Body of pancreas (tissue), 4 donors: ENCODE measurements at regions not wholly inside any gene's neighbourhood (a gene's known extent, or its start where the extent isn't known, plus 50 kb on each side); places are given as distances from the start of the nearest gene placed in this dataset.

Source experiments
- ATAC-seq: fragments of 150-250 bp; one replicate; pipeline ENCODE4 v1.9.1; 2016
- DNase-seq, 4 donors: peaks; one replicate each; pipeline ENCODE4 v3.0.0-alpha.2; 2019
- H3K27ac ChIP-seq, 4 donors: fragments of 200-600 bp; sonication (generic); 1 replicate in 3 of 4; 2 replicates in 1 of 4; pipeline versions ENCODE4 v1.5.1 to v1.6.1; 2016 to 2019; ENCODE audit warnings: mild to moderate bottlenecking in 1 of 4, mixed read lengths in 1 of 4, moderate library complexity in 1 of 4
- H3K27me3 ChIP-seq, 2 donors: fragments of 200-600 bp; sonication (generic); one replicate each; pipeline ENCODE4 v1.6.0; 2016; ENCODE audit warnings: mild to moderate bottlenecking in 1 of 2
- H3K36me3 ChIP-seq, 2 donors: fragments of 200-600 bp; sonication (generic); replicated peaks in 1 of 2; 2 replicates each; pipeline ENCODE4 v1.5.1; 2016; ENCODE audit warnings: low read depth in 2 of 2; ENCODE audit not compliant: insufficient read depth in 1 of 2
- H3K4me1 ChIP-seq: fragments of 200-600 bp; sonication (generic); one replicate; pipeline ENCODE4 v1.6.0; 2016
- H3K4me3 ChIP-seq, 2 donors: fragments of 200-600 bp; sonication (generic); 1 replicate in 1 of 2; 2 replicates in 1 of 2; pipeline ENCODE4 v1.5.1; 2016 to 2019
- H3K9me3 ChIP-seq, 3 donors: fragments of 200-600 bp; sonication (generic); 1 replicate in 2 of 3; 2 replicates in 1 of 3; pipeline ENCODE4 v1.5.1; 2016
- CTCF ChIP-seq, 7 experiments: fragments of 450-650 bp in 4 of 7; fragments of 200-600 bp in 3 of 7; sonication (generic) in 3 of 7; IDR thresholded peaks; one replicate each; pipeline ENCODE4 v1.5.1; 2016 to 2019; ENCODE audit warnings: antibody characterized with exemption in 7 of 7
- POLR2A ChIP-seq, 3 donors: fragments of 450-650 bp; IDR thresholded peaks; one replicate each; pipeline ENCODE4 v1.6.1; 2016; ENCODE audit warnings: antibody characterized with exemption in 3 of 3, mild to moderate bottlenecking in 2 of 3
- WGBS, 2 donors: methylation state at CpG; one replicate each; pipeline ENCODE4 v1.1.5; 2017; 5-methylcytosine and 5-hydroxymethylcytosine counted together
- intact Hi-C: fragments of 100-400 bp; cut with DNase I; formaldehyde crosslinking; loops from one replicate; pipeline ENCODE4 v1.15.1; 2023

GRCh38 chr1:80410233-80410632 is 1390.5 kb upstream of the ADGRL2 start:
- H3K27me3 ChIP-seq = no peaks in the 10 kb centered on the region
- H3K36me3 ChIP-seq = no peaks in the 10 kb centered on the region
- H3K4me3 ChIP-seq = no peak overlapping the region
- ATAC-seq (no peak), DNase-seq (no peak)
- H3K27ac ChIP-seq = no peak overlapping the region
- 61 to 64% methylated on average over 4 of the region's 4 CpGs for WGBS, 2 donors
- no peaks in the 10 kb centered on the region for H3K9me3 ChIP-seq
- TF ChIP-seq CTCF (IDR thresholded peaks at IDR 0.05) = no peak
- no peak for TF ChIP-seq POLR2A (IDR thresholded peaks at IDR 0.05)
- H3K4me1 ChIP-seq = no peaks in the 10 kb centered on the region
- intact Hi-C loops = no loop called here

GRCh38 chr1:80403471-80403893 is 1397.0 kb upstream of the ADGRL4 start:
- intact Hi-C loops = no loop called here
- no peaks in the 10 kb centered on the region for H3K36me3 ChIP-seq
- no peaks in the 10 kb centered on the region for H3K27me3 ChIP-seq
- no peaks in the 10 kb centered on the region for H3K4me1 ChIP-seq
- TF ChIP-seq CTCF (IDR thresholded peaks at IDR 0.05) = no peak
- no peak for TF ChIP-seq POLR2A (IDR thresholded peaks at IDR 0.05)
- H3K27ac ChIP-seq = no peak overlapping the region
- no peak overlapping the region for H3K4me3 ChIP-seq
- WGBS, 2 donors = 57 to 79% methylated on average over 4 of the region's 4 CpGs
- no peak for ATAC-seq
- no peak for DNase-seq
- no peaks in the 10 kb centered on the region for H3K9me3 ChIP-seq

GRCh38 chr1:80402625-80403024 is 1396.1 kb upstream of the ADGRL4 start:
- no peak for TF ChIP-seq CTCF (IDR thresholded peaks at IDR 0.05)
- TF ChIP-seq POLR2A (IDR thresholded peaks at IDR 0.05) = no peak
- no peaks in the 10 kb centered on the region for H3K36me3 ChIP-seq
- intact Hi-C loops = no loop called here
- ATAC-seq = no peak
- H3K27ac ChIP-seq = no peak overlapping the region
- H3K27me3 ChIP-seq = no peaks in the 10 kb centered on the region
- DNase-seq = no peak
- H3K4me1 ChIP-seq = no peaks in the 10 kb centered on the region
- 60 to 63% methylated on average over 3 of the region's 3 CpGs for WGBS, 2 donors
- no peaks in the 10 kb centered on the region for H3K9me3 ChIP-seq
- H3K4me3 ChIP-seq = no peak overlapping the region

GRCh38 chr1:80401757-80402156 is 1395.2 kb upstream of the ADGRL4 start:
- DNase-seq (no peak), ATAC-seq (no peak)
- no peaks in the 10 kb centered on the region for H3K9me3 ChIP-seq
- TF ChIP-seq POLR2A (IDR thresholded peaks at IDR 0.05) (no peak), CTCF (IDR thresholded peaks at IDR 0.05) (no peak)
- no peak overlapping the region for H3K4me3 ChIP-seq
- H3K4me1 ChIP-seq = no peaks in the 10 kb centered on the region
- H3K36me3 ChIP-seq = no peaks in the 10 kb centered on the region
- no peak overlapping the region for H3K27ac ChIP-seq
- intact Hi-C loops = no loop called here
- 50 to 66% methylated on average over 1 of the region's 1 CpG for WGBS, 2 donors
- H3K27me3 ChIP-seq = no peaks in the 10 kb centered on the region

GRCh38 chr1:80392529-80392928 is 1386.0 kb upstream of the ADGRL4 start:
- TF ChIP-seq POLR2A (IDR thresholded peaks at IDR 0.05) (no peak), CTCF (IDR thresholded peaks at IDR 0.05) (no peak)
- Histone ChIP-seq H3K36me3 (no peaks in the 10 kb centered on the region), H3K27me3 (no peaks in the 10 kb centered on the region), H3K4me1 (no peaks in the 10 kb centered on the region), H3K27ac (no peak overlapping the region), H3K9me3 (no peaks in the 10 kb centered on the region), H3K4me3 (no peak overlapping the region)
- 48 to 53% methylated on average over 3 of the region's 3 CpGs for WGBS, 2 donors
- intact Hi-C loops = no loop called here
- no peak for ATAC-seq
- no peak for DNase-seq
